ENCODE measurements at regions not wholly inside any gene's neighbourhood (a gene's known extent, or its start where the extent isn't known, plus 50 kb on each side); places are given as distances from the start of the nearest gene placed in this dataset.

- no peak for DNase-seq (ENCODE audit: low spot score)
- Histone ChIP-seq H3K27ac (no peak overlapping the region), H3K9me3 (no peaks in the 10 kb centered on the region), H3K27me3 (replicated peaks; ENCODE audit: insufficient read depth) (no peaks in the 10 kb centered on the region), H3K4me1 (replicated peaks) (no peaks in the 10 kb centered on the region), H3K36me3 (no peaks in the 10 kb centered on the region), H3K4me3 (no peak overlapping the region)
- 62% methylated on average over 5 of the region's 5 CpGs for WGBS
- intact Hi-C loops (cut with DNase I), result no loop called here
- TF ChIP-seq CTCF (IDR thresholded peaks at IDR 0.05) (no peak), POLR2A (IDR thresholded peaks at IDR 0.05) (no peak), POLR2AphosphoS5 (IDR thresholded peaks at IDR 0.05) (no peak)
Measured at GRCh38 chr15:36458411-36458810, 121.0 kb upstream of the CDIN1 start.

- H3K9me3 ChIP-seq, result no peaks in the 10 kb centered on the region
- no peak overlapping the region for H3K27ac ChIP-seq
- WGBS, result 53% methylated on average over 1 of the region's 1 CpG
- H3K4me1 ChIP-seq (replicated peaks), result no peaks in the 10 kb centered on the region
- H3K36me3 ChIP-seq, result no peaks in the 10 kb centered on the region
- no peak for DNase-seq (ENCODE audit: low spot score)
- H3K27me3 ChIP-seq (replicated peaks; ENCODE audit: insufficient read depth), result no peaks in the 10 kb centered on the region
- intact Hi-C loops (cut with DNase I), result no loop called here
- TF ChIP-seq POLR2A (IDR thresholded peaks at IDR 0.05) (no peak), CTCF (IDR thresholded peaks at IDR 0.05) (no peak), POLR2AphosphoS5 (IDR thresholded peaks at IDR 0.05) (no peak)
- no peak overlapping the region for H3K4me3 ChIP-seq
Measured at GRCh38 chr15:36465304-36465703, 114.1 kb upstream of the CDIN1 start.

GRCh38 chr15:36468746-36469145 is 110.7 kb upstream of the CDIN1 start:
- intact Hi-C loops (cut with DNase I), result no loop called here

GRCh38 chr15:36469311-36469966 is 110.0 kb upstream of the CDIN1 start:
- intact Hi-C loops (cut with DNase I), result no loop called here
- WGBS, result 30% methylated on average over 7 of the region's 7 CpGs
- H3K36me3 ChIP-seq, result no peaks in the 10 kb centered on the region
- H3K4me1 ChIP-seq (replicated peaks), result no peaks in the 10 kb centered on the region
- no peak overlapping the region for H3K27ac ChIP-seq
- DNase-seq (ENCODE audit: low spot score), result no peak
- no peaks in the 10 kb centered on the region for H3K27me3 ChIP-seq (replicated peaks; ENCODE audit: insufficient read depth)
- TF ChIP-seq CTCF (IDR thresholded peaks at IDR 0.05) (no peak), POLR2A (IDR thresholded peaks at IDR 0.05) (no peak), POLR2AphosphoS5 (IDR thresholded peaks at IDR 0.05) (no peak)
- no peaks in the 10 kb centered on the region for H3K9me3 ChIP-seq
- H3K4me3 ChIP-seq, result no peak overlapping the region

More at GRCh38 chr15:36468746-36469145, 110.7 kb upstream of the CDIN1 start:
- H3K36me3 ChIP-seq, result no peaks in the 10 kb centered on the region
- TF ChIP-seq POLR2AphosphoS5 (IDR thresholded peaks at IDR 0.05) (no peak), POLR2A (IDR thresholded peaks at IDR 0.05) (no peak), CTCF (IDR thresholded peaks at IDR 0.05) (no peak)
- DNase-seq (ENCODE audit: low spot score), result no peak
- H3K4me3 ChIP-seq, result no peak overlapping the region
- no peaks in the 10 kb centered on the region for H3K4me1 ChIP-seq (replicated peaks)
- no peaks in the 10 kb centered on the region for H3K9me3 ChIP-seq
- 37% methylated on average over 5 of the region's 5 CpGs for WGBS
- H3K27ac ChIP-seq, result no peak overlapping the region
- H3K27me3 ChIP-seq (replicated peaks; ENCODE audit: insufficient read depth), result no peaks in the 10 kb centered on the region

GRCh38 chr15:36472672-36473071 is 106.8 kb upstream of the CDIN1 start:
- Histone ChIP-seq H3K4me3 (no peak overlapping the region), H3K4me1 (replicated peaks) (no peaks in the 10 kb centered on the region), H3K9me3 (no peaks in the 10 kb centered on the region), H3K27ac (no peak overlapping the region), H3K27me3 (replicated peaks; ENCODE audit: insufficient read depth) (no peaks in the 10 kb centered on the region), H3K36me3 (no peaks in the 10 kb centered on the region)
- no peak for DNase-seq (ENCODE audit: low spot score)
- TF ChIP-seq CTCF (IDR thresholded peaks at IDR 0.05) (no peak), POLR2A (IDR thresholded peaks at IDR 0.05) (no peak), POLR2AphosphoS5 (IDR thresholded peaks at IDR 0.05) (no peak)
- intact Hi-C loops (cut with DNase I), result no loop called here
- WGBS, result 93% methylated on average over 3 of the region's 3 CpGs

Measured in prostate gland (tissue), 2 donors.